ENCODE measurements at regions not wholly inside any gene's neighbourhood (a gene's known extent, or its start where the extent isn't known, plus 50 kb on each side); places are given as distances from the start of the nearest gene placed in this dataset.

DNA sequence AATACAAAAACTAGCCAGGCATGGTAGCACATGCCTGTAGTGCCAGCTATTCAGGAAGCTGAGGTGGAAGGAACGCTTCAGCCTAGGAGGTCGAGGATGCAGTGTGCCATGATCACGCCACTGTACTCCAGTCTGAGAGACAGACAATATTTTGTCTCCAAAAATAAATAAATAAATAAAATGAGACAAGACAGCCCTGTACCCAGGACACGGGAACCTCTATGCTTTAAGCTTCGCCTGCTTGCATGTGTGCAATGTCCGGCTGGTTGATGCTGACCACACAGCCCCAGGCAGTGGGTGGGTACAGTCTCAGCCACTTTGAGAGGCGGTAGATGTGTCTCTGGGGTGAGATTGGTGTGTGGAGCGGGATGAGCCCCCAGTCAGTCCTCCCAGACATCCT, 52.0 kb upstream of the MPEG1 start:
- no peak for ATAC-seq

DNA sequence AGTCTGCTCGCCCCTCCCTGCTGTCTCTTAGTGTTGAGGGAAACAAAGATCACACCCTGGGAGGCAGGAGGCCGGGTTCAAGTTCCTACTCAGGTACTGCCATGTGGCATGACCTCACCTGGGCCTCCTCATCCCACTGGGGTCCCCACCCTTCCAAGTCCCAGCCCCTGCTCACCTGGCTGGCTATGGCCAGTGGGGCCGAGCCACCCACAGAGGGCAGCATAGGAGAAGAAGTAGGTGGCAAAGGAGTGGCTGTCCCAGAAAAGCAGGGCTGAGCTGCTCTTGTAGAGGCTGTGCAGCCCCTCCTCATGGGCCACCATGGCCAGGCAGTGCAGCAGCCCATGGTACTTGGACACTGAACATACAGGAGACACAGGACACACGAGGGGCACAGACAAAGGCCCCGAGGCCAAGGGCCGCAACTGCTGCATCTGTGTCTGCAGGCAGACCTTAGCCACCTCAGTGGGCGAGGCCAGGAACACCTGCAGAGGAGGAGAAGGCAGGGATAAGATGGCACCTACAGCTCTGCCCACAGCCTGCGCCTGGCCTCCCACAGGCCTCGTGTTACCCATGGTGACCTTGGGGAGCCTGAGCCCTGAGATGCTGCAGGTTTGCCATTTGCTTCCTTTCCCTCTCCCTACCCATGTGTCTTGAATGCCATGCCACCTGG, 50.6 kb upstream of the MPEG1 start:
- ATAC-seq (peak in 1 of 2 donors; percentile 57), DNase-seq (no peak)
- intact Hi-C loops (cut with DNase I): no loop called here

More for the DNA sequence above, 52.0 kb upstream of the MPEG1 start:
- intact Hi-C loops (cut with DNase I): no loop called here
- DNase-seq: no peak

Measured in left cardiac atrium (tissue), 4 donors.